ENCODE measurements at regions not wholly inside any gene's neighbourhood (a gene's known extent, or its start where the extent isn't known, plus 50 kb on each side); places are given as distances from the start of the nearest gene placed in this dataset.

DNA sequence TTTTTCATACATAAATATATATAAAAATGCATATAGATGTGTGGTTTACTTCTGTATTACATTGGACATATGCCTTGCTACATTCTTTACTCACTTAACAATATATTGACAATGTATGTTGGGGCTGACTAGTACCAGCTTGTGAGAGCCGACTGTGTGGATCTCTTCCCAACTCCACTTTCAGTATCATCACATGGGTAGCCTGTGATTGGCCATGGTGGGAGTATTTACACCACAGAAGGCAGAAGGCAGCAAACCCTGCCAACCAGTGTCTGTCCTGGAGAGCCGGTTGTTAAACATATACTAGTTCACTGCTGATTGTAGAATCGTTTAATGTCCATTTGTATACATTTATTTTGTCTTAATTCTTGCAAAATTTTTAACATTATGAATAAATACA lies 638.7 kb downstream of the DHX35 start:
- no peak for TF ChIP-seq CTCF (IDR thresholded peaks at IDR 0.05; ENCODE audit: control insufficient read depth, extremely low read depth, insufficient read depth)

DNA sequence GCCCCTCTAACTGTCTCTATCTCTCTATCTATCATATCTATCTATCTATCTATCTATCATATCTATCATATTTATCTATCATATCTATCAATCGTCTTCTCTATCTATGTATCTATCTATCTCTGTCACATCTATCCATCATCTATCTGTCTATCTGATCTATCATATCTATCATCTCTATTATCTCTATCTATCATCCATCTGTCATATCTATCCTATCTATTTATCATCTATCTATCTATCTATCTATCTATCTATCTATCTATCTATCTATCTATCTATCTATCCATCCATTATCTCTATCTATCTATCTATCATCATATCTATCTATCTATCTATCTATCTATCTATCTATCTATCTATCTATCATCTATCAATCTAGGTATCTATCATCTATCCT lies 638.0 kb downstream of the DHX35 start:
- no peak overlapping the region for H3K4me3 ChIP-seq (ENCODE audit: low read depth, low read length)
- DNase-seq (ENCODE audit: low read depth): no peak
- TF ChIP-seq CTCF (IDR thresholded peaks at IDR 0.05; ENCODE audit: control insufficient read depth, extremely low read depth, insufficient read depth): no peak

More for the DNA sequence above, 638.7 kb downstream of the DHX35 start:
- no peak for DNase-seq (ENCODE audit: low read depth)
- no peak overlapping the region for H3K4me3 ChIP-seq (ENCODE audit: low read depth, low read length)

GRCh38 chr20:39596554-39596953 lies 634.4 kb downstream of the DHX35 start:
- no peak for TF ChIP-seq CTCF (IDR thresholded peaks at IDR 0.05; ENCODE audit: control insufficient read depth, extremely low read depth, insufficient read depth)
- H3K4me3 ChIP-seq (ENCODE audit: low read depth, low read length): no peak overlapping the region
- DNase-seq (ENCODE audit: low read depth): no peak

GRCh38 chr20:39592371-39592770 lies 630.2 kb downstream of the DHX35 start:
- H3K4me3 ChIP-seq (ENCODE audit: low read depth, low read length): no peak overlapping the region
- TF ChIP-seq CTCF (IDR thresholded peaks at IDR 0.05; ENCODE audit: control insufficient read depth, extremely low read depth, insufficient read depth): no peak
- no peak for DNase-seq (ENCODE audit: low read depth)

GRCh38 chr20:39588148-39588757 lies 626.1 kb downstream of the DHX35 start:
- no peak for DNase-seq (ENCODE audit: low read depth)
- H3K4me3 ChIP-seq (ENCODE audit: low read depth, low read length): no peak overlapping the region
- no peak for TF ChIP-seq CTCF (IDR thresholded peaks at IDR 0.05; ENCODE audit: control insufficient read depth, extremely low read depth, insufficient read depth)

DNA sequence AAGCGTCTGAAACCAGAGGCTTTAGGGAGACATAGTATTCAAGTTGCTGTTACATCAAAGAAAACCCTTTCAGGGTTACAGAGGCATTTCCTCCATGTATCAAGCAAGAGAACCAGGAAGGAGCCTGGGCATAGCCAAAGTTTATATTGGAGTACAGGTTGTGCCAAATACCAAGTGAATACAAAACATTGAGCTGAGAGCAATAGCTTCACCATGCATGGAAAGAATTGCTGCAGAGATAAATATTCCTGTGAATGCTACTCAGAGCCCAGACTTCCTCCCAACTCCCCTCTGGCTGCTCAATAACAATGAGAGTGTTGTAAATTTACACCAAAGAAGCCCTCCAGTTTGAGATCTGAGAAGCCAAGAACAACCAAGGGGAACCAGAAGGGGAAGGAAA lies 618.9 kb downstream of the DHX35 start:
- DNase-seq (ENCODE audit: low read depth): no peak
- H3K4me3 ChIP-seq (ENCODE audit: low read depth, low read length): no peak overlapping the region
- no peak for TF ChIP-seq CTCF (IDR thresholded peaks at IDR 0.05; ENCODE audit: control insufficient read depth, extremely low read depth, insufficient read depth)

DNA sequence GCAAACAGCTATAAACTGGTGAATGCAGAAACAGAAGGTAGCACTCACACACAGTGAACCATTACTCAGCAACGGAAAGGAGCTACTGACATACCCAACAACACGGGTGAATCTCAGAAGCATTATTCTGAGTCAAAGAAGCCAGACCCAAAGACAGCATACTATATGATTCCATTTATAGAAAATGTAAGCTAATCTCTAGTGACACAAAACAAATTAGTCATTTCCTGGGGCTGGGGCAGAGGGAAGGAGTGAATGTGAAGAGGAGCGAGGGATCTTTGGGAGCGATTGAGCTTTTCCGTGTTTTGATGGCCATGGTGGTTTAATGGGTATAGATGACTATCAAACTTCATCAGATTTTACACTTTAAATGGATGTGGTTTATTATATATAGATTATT lies 614.6 kb downstream of the DHX35 start:
- no peak overlapping the region for H3K4me3 ChIP-seq (ENCODE audit: low read depth, low read length)
- DNase-seq (ENCODE audit: low read depth): no peak
- no peak for TF ChIP-seq CTCF (IDR thresholded peaks at IDR 0.05; ENCODE audit: control insufficient read depth, extremely low read depth, insufficient read depth)
